ENCODE measurements at regions not wholly inside any gene's neighbourhood (a gene's known extent, or its start where the extent isn't known, plus 50 kb on each side); places are given as distances from the start of the nearest gene placed in this dataset.
"Not testable (repeated sequence)": the region's sequence is repeated elsewhere in the genome, so short reads cannot be mapped to it uniquely, and the experiment has no call there.

DNA sequence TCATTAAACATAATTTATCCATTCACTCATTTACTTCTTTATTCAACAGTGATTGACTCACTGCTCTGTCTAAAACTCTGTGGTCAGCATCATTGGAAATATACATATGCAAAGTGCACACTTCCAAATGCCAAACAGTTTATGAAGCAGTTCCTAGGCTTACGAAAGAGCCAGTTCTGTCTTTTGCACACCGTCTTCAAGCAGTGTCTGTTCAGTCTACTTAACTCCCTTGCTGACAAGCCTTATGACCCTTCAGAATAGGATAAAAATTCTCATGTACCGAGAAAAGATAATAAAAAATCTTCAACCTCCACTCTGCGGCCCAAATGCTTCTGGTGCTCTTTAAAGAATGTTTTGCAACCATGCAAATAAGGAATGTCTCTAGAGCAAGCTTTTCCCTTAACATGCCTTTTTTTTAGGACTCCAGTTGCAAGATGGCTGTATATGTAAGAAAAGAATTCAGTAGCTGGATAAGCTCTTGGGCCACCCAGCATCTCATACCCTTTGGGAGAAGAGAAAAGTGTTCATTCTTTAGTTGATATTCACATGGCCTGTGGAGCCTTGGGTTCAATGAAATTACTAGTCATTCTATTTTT lies 1037.0 kb upstream of the SLIT2 start:
- Mint-ChIP-seq H3K4me3 (no peak overlapping the region), H3K4me1 (peaks cover 20% of the 10 kb centered on the region), H3K36me3 (no peaks in the 10 kb centered on the region), H3K27me3 (ENCODE audit: low read depth) (no peaks in the 10 kb centered on the region), H3K9me3 (peaks cover 14% of the 10 kb centered on the region), H3K27ac (peak overlapping the region; percentile 33)
- no peak for DNase-seq (ENCODE audit: low spot score in 2 of 2, unreplicated experiment in 2 of 2)
- TF ChIP-seq CTCF (IDR thresholded peaks at IDR 0.05; ENCODE audit: unreplicated experiment), result no peak

- no peak overlapping the region for H3K4me3 Mint-ChIP-seq
- no peak for TF ChIP-seq CTCF (IDR thresholded peaks at IDR 0.05; ENCODE audit: unreplicated experiment)
- no peak for DNase-seq (ENCODE audit: low spot score in 2 of 2, unreplicated experiment in 2 of 2)
- H3K4me1 Mint-ChIP-seq, result peaks cover 20% of the 10 kb centered on the region
- peaks cover 19% of the 10 kb centered on the region for H3K9me3 Mint-ChIP-seq
- H3K27me3 Mint-ChIP-seq (ENCODE audit: low read depth), result no peaks in the 10 kb centered on the region
- no peaks in the 10 kb centered on the region for H3K36me3 Mint-ChIP-seq
- peak overlapping the region; percentile 88 for H3K27ac Mint-ChIP-seq
Observed at GRCh38 chr4:19213388-19213787, 1038.3 kb upstream of the SLIT2 start.

DNA sequence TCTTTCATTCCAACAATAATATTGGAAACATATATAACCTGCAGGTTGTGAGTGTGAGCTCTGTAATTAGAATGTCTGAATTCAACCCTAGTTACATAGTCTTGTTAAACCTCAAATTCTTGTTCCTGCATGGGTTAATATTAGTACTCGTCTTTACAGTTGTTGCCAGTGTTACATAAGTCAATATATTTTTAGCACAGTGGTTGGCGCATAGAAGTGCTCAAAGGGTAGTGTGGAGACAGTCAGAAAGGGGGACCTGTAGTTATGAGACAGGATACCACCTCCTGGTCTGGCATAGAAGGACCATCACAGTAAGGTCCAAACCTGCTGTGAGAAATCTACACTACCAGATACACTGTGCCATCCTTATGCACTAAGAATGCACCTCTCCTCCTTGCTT lies 1045.9 kb upstream of the SLIT2 start:
- Mint-ChIP-seq H3K4me1 (peaks cover 3% of the 10 kb centered on the region), H3K4me3 (no peak overlapping the region), H3K27me3 (ENCODE audit: low read depth) (no peaks in the 10 kb centered on the region), H3K36me3 (no peaks in the 10 kb centered on the region), H3K27ac (no peak overlapping the region), H3K9me3 (peaks cover 20% of the 10 kb centered on the region)
- TF ChIP-seq CTCF (IDR thresholded peaks at IDR 0.05; ENCODE audit: unreplicated experiment), result no peak
- no peak for DNase-seq (ENCODE audit: low spot score in 2 of 2, unreplicated experiment in 2 of 2)

DNA sequence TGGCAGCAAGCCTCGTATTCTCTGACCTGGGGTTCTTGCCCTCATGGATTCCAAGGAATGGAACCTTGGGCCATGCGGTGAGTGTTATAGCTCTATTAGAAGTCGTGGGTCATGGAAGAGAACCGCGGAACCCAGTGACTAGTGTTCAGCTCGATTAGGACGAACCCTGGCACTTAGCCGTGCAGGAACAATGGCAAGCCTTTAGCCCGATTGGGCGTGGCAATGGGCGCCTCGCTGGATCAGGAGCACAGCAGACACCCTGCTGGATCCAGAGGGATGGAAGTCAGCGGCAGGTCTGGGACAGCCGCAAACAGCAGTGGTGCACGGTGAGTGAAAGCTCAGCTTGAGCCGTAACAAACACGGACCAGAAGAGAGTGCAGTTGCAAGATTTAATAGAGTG lies 1053.9 kb upstream of the SLIT2 start:
- H3K4me3 Mint-ChIP-seq; H3K27me3 Mint-ChIP-seq (ENCODE audit: low read depth); H3K27ac Mint-ChIP-seq; H3K9me3 Mint-ChIP-seq; H3K36me3 Mint-ChIP-seq; DNase-seq (ENCODE audit: low spot score in 2 of 2, unreplicated experiment in 2 of 2): not testable (repeated sequence)
- peaks cover 16% of the 10 kb centered on the region for H3K4me1 Mint-ChIP-seq

DNA sequence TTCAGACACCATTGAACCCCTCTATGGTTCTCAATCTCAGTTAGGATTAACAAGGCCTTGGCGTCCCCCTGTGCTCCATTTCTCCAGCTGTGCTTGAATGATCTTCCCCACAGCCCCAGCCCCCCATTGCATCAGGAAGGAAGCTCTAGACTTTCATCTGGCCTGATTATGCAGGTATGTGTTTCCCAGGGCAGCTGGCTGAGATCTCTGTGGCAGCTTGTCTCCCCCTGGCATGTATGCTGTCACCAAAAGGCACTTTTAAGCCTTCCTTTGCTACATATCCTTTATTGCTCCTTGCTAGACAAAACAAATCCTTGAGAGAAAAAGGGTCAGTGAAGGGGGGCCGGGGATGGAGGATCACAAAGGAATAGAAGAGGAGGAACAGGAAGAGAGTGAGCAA lies 1056.0 kb upstream of the SLIT2 start:
- Mint-ChIP-seq H3K9me3 (no peaks in the 10 kb centered on the region), H3K4me3 (no peak overlapping the region), H3K27ac (peak overlapping the region; percentile 19), H3K4me1 (peaks cover 20% of the 10 kb centered on the region), H3K27me3 (ENCODE audit: low read depth) (no peaks in the 10 kb centered on the region), H3K36me3 (no peaks in the 10 kb centered on the region)
- TF ChIP-seq CTCF (IDR thresholded peaks at IDR 0.05; ENCODE audit: unreplicated experiment), result no peak
- DNase-seq (ENCODE audit: low spot score in 2 of 2, unreplicated experiment in 2 of 2), result no peak

DNA sequence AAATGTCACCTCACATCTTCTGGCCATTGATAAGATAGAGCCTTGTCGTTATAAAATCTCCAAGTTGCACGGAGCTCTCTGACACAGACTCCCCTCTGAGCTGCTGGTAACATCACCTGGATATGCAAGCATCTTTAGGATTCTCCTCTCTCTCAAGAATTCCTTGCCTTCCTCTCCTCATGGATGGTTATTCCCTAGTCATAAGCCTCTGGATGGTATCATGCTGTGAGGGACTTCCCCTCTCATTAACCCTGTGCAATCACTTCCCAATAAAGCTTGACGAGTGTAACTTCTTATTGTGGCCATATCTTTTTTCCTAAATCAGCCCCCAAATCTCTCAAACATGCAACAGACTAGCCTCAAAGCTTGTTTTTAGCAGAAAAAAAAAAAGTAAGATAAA lies 1057.0 kb upstream of the SLIT2 start:
- Mint-ChIP-seq H3K9me3 (no peaks in the 10 kb centered on the region), H3K36me3 (no peaks in the 10 kb centered on the region), H3K27ac (no peak overlapping the region), H3K4me1 (peaks cover 26% of the 10 kb centered on the region), H3K4me3 (no peak overlapping the region), H3K27me3 (ENCODE audit: low read depth) (no peaks in the 10 kb centered on the region)
- DNase-seq (ENCODE audit: low spot score in 2 of 2, unreplicated experiment in 2 of 2), result no peak
- no peak for TF ChIP-seq CTCF (IDR thresholded peaks at IDR 0.05; ENCODE audit: unreplicated experiment)
